Esophagus squamous epithelium (tissue), 4 donors: ENCODE measurements at regions not wholly inside any gene's neighbourhood (a gene's known extent, or its start where the extent isn't known, plus 50 kb on each side); places are given as distances from the start of the nearest gene placed in this dataset.

ENCODE experiments used
- CTCF ChIP-seq, 6 experiments: fragments of 450-650 bp in 4 of 6; fragments of 200-600 bp in 2 of 6; sonication (generic) in 2 of 6; IDR thresholded peaks; one replicate each; pipeline ENCODE4 v1.5.1; 2016 to 2019; ENCODE audit warnings: antibody characterized with exemption in 6 of 6, mild to moderate bottlenecking in 4 of 6, moderate library complexity in 4 of 6
- POLR2A ChIP-seq, 4 donors: fragments of 450-650 bp; IDR thresholded peaks; one replicate each; pipeline ENCODE4 v1.6.1; 2017; ENCODE audit warnings: antibody characterized with exemption in 4 of 4, mild to moderate bottlenecking in 4 of 4, moderate library complexity in 3 of 4

- TF ChIP-seq CTCF (IDR thresholded peaks at IDR 0.05) (no peak), POLR2A (IDR thresholded peaks at IDR 0.05) (no peak)
These were observed 721.2 kb downstream of the MAFB start for GRCh38 chr20:39967806-39968205.
